ENCODE measurements at regions not wholly inside any gene's neighbourhood (a gene's known extent, or its start where the extent isn't known, plus 50 kb on each side); places are given as distances from the start of the nearest gene placed in this dataset.

GRCh38 chr14:54322701-54323337 is 74.0 kb upstream of the CDKN3 start:
- DNase-seq = no peak

DNA sequence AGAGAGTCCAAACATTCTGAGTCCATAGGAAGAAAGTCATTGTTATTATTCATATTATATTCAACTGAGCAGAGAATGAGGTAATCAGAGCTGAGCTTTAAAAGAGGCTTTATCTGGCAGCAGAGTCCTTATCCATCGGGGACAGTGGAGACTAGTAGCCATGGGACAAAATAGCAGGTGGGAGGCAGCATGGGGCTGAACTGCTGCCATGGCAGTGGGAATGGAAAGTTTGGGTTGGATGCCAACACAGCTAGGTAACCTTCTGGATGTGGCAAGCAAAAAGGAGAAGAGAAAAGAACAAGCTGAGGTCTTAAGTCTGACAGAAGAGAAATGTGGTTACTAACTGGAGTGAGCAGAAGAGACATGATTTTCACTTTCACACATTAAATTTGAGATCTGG is 71.0 kb upstream of the CDKN3 start:
- DNase-seq = no peak

DNA sequence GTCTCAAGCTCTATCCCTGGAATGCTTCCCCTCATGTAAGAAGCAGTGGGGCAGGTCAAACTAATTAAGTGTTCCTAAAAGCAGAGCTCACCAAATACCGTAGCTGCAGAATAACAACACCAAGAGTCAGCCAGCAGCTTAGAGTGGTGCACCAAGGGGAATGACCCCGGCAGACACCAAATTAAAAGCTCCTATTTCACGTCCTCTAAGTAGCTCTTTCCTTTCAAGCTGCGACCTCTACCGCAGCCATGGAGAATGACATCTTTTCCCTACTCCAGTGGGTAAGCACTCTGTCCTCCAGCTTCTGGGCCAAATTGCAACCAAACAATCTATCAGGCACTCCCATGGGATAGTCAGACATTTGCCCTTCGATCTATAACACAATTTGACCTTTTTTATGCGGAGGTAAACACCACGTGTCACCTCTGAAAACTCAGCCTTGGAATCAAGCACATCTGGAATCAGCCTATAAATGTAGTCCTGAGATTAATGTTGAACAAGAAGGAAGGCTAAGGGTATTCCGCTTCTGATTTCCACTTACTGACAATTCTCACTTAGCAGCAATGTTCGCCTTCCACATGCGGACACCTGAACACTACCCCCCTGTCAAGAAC is 67.6 kb upstream of the CDKN3 start:
- DNase-seq = peak; percentile 50

DNA sequence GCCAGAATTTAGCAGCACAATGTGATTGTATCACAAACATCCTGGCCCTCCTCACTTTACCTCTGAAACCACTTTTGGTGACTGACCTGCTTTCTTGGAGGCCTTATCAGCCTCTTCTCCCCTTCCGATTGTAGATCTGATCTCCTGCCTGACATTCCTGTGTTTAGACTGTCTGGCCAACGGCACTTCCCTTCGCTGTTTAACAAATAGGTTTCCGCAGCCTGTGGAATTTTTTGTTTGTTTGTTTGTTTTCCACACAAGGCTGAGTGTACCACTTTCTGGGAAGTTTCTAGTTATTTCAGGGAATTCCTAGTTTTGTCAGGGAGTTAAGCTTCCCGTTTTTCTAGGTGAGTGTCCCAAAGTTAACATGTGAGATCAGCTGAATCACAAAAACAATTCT is 65.9 kb upstream of the CDKN3 start:
- DNase-seq = no peak

- DNase-seq = no peak
These were observed 65.3 kb upstream of the CDKN3 start for GRCh38 chr14:54331516-54331915.

DNA sequence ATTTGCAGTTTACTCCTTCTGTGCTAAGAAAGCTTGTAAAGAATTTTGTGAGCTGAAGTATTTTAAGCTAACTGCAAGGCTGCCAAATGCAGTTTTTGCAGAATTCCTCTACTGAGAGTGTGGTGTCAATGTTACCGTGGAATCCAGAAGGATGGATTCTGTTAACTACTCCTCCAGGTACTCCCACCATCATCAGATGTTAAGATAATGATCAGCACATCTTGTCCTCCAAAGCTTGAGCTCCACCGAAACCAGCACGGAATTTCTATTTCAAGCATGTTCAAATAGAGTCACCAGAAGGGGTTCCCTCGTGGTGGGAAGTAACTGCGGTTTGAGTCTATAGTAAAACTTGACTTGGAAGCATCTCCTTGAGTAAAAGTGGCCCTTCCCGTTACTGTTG is 64.3 kb upstream of the CDKN3 start:
- DNase-seq = no peak

- no peak for DNase-seq
These were observed 63.3 kb upstream of the CDKN3 start for GRCh38 chr14:54333511-54333910.

DNA sequence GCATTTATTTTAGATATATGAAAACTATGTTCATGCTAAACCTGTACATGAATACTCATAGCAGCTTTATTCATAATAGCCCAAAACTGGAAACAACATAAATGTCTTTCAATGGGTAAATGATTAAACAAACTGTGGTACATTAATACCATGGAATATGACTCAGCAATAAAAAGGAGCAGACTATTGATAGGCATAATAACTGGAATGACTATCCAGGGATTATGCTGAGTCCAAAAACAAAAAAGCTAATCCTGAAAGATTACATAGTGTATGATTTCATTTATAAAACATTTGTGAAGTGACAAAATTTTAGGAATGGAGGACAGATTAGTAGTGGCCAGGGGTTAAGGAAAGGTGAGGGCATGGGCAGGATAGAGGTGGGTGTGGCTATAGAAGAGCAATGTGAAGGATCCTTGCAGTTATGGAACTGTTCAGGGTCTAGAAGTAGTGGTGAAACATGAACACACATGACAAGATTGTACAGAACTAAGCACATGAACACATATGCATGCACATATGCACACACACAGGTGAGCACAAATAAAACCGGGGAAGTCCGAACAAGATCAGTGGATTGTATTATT is 61.1 kb upstream of the CDKN3 start:
- no peak for DNase-seq

DNA sequence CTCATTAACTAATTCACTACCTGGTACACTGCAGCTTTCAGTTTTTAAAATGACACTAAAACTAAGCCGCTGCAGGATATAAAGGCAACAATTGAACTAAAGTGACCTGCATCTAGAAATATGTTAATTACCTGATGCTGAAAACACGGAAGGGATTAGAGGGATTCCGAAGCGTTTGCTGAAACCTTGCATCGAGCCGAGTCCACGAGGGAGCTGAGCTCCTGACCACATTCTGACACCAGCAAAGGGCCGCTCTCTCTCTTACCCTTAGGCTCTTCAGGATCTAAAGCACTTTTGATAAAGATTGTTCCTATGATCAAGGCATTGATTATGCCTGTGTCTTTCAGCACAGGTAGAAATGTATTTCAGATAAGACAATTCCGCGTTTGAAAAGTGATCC is 59.5 kb upstream of the CDKN3 start:
- DNase-seq = no peak

GRCh38 chr14:54338696-54339317 is 58.0 kb upstream of the CDKN3 start:
- no peak for DNase-seq

DNA sequence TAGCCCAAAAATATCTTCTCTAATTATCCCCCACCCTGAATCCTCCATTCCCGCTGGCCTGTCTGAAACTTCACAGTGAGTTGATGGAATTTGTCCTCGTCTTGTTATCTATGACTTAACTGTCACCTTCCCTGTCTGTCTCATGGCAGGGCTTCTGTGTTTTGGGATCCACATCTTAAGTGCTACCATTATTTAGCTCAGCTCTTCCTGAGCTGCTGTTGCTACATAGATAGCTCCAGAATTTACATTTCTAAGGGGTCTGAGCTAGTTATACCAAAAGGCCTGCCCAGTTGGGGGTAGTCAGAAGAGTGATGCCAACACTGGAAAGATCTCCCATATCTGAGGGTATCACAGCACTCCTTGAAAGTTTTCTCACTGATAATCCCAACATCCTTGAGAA is 57.0 kb upstream of the CDKN3 start:
- DNase-seq = no peak

GRCh38 chr14:54342806-54343205 is 54.0 kb upstream of the CDKN3 start:
- DNase-seq = no peak

DNA sequence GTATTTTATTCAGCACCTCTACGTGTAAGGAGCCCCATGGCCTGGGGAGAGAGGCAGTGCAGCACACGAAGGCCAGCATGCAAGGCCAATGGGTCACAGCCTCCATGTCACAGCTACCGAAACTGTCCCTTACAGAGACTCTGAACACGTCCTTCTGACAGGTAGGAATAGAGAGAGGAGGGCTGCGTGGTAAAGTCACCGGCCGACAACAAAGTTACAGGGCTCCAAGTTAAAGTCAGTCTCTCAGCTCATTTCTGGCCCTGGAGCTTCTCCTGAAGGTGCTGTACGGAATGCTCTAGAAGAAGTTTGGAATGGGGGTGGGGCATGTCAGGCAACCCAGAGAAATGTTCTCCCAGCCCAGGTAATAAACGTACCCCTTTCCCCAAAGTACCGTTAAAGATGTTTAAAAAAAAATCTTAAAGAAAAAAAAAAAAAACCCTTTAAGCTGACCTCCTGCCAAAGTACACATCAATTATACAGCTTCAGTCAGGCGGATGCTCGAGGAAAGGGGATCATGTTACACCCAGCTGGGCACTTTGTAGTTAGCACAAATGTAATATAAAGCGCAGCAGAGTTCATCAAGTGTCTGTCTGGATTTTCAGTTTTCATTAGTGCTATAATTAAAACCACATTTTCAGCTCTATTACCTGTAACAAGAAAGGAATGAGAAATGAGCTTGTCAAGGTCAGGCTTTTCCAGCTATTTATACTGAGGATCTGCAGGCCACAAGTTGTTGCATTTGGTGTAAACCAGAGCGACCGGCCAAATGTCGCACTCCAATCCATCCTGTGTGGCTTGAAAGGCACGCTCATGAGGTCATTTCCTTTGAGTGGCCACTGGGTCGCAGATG is 53.3 kb upstream of the CDKN3 start:
- DNase-seq = peak; percentile 95

DNA sequence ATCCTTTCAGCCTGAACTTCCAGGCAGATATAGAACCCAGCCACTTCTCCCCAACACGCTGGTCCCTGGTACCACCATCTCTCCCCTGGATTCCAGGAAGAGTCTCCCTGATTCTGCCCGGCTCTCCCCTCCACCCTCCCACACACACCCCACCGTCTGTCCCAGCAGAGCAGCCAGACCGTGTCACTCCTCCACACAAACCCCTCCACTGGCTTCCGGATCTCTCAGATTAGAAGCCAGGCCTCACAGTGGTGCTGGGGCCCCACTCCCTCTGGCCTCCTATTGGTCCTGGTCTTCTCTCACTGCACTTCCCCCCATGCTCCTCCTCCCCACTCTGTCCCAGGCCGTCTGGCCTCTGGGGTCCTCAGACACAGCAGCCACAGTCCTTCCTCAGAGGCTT is 52.4 kb upstream of the CDKN3 start:
- no peak for DNase-seq

DNA sequence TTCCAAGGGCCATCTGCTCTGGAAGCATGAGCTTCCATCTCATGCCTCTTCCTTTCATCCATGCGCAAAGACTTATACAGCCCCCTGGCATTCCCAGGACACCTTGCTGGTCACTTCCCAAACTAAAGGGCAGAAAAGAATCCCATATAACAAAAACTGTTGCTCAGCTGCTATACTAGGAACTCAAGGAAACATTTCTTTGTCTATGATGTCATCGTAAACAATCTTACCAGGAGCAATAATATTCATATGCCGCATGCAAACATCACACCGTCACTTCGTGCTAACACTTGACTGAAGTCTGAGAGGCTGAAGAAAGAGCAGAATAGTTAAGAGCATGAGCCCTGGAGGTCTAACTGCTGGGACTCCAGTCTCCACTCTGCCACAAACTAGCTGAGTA is 50.5 kb upstream of the CDKN3 start:
- DNase-seq = no peak

All from NCI-H2029 (cell line).